ENCODE measurements at regions not wholly inside any gene's neighbourhood (a gene's known extent, or its start where the extent isn't known, plus 50 kb on each side); places are given as distances from the start of the nearest gene placed in this dataset.

- Histone ChIP-seq H3K36me3 (replicated peaks in 1 of 2; ENCODE audit: control insufficient read depth in 1 of 2, insufficient read depth in 2 of 2, low read length in 1 of 2) (no peaks in the 10 kb centered on the region), H3K27ac (ENCODE audit: low read depth in 2 of 2, low read length in 1 of 2) (no peak overlapping the region), H3K4me2 (no peak overlapping the region), H3K27me3 (ENCODE audit: insufficient read depth) (no peaks in the 10 kb centered on the region), H3K9me3 (no peaks in the 10 kb centered on the region), H3K9me2 (peaks cover 3% of the 10 kb centered on the region; the same call in 1 of the 2 replicates), H4K20me1 (ENCODE audit: insufficient read depth) (no peaks in the 10 kb centered on the region), H3K4me3 (ENCODE audit: low read depth in 2 of 2, low read length in 1 of 2) (no peak overlapping the region), H2AFZ (ENCODE audit: low read depth) (peak overlapping the region; percentile 33; the same call in 1 of the 2 replicates), H3K79me2 (ENCODE audit: insufficient read depth) (no peaks in the 10 kb centered on the region), H3K9ac (no peak overlapping the region), H3F3A (replicated peaks; ENCODE audit: insufficient read depth) (no peaks in the 10 kb centered on the region), H3K4me1 (ENCODE audit: control insufficient read depth in 1 of 2, insufficient read depth in 2 of 2, low read depth in 1 of 2, low read length in 1 of 2) (no peaks in the 10 kb centered on the region)
- DNase-seq = no peak
- TF ChIP-seq, protein P1, sequence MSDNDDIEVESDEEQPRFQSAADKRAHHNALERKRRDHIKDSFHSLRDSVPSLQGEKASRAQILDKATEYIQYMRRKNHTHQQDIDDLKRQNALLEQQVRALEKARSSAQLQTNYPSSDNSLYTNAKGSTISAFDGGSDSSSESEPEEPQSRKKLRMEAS (IDR thresholded peaks at IDR 0.05; ENCODE audit: low read depth) = no peak
- TF ChIP-seq TEAD4 (IDR thresholded peaks at IDR 0.05; ENCODE audit: borderline replicate concordance, insufficient read depth) (no peak), RCOR1 (IDR thresholded peaks at IDR 0.05; ENCODE audit: low read length) (no peak), FOSL2 (IDR thresholded peaks at IDR 0.05; ENCODE audit: borderline replicate concordance, low read depth) (no peak), SIN3A (IDR thresholded peaks at IDR 0.05; ENCODE audit: borderline replicate concordance, low read depth, low read length) (no peak), NRF1 (IDR thresholded peaks at IDR 0.05; ENCODE audit: low read depth, low read length) (no peak), TCF12 (IDR thresholded peaks at IDR 0.05) (no peak), ELF1 (IDR thresholded peaks at IDR 0.05) (no peak)
- CTCF ChIA-PET = no interaction called here
- POLR2A ChIA-PET = no interaction called here
- WGBS (ENCODE audit: low lambda C conversion rate) = 26% methylated on average over 5 of the region's 5 CpGs
Observed at GRCh38 chrX:27884654-27885053, 76.9 kb downstream of the MAGEB10 start.

DNA sequence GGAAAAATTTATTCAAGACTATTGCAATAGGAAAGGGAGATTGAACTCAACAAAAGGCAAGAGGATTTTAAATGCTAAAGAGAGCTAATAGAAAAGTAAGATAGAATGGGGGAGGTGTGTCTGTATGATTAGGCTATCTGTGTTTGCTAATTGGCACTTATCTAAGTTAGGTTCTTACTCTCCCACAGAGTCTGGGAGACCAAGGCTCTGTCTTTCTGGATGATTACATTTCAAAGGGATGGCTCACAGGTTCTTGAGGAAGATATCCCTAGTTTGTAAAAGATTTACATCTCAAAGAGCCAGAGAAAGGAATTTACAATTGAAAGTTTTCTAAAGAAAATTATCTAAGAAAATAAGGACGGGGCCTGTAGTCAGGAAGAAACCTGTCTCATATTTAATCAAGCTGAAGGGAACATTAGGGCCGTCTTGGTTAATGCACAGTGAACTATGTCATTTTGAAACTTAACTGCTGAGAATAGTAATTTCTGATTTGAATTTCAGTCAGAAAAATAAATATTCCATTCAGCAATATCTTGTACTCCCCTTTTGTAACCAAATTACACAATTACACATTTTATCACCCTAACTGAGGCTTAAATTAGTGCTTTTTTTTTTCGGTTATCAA is 75.8 kb downstream of the MAGEB10 start:
- Histone ChIP-seq H3K9me3 (no peaks in the 10 kb centered on the region), H3F3A (replicated peaks; ENCODE audit: insufficient read depth) (no peaks in the 10 kb centered on the region), H4K20me1 (ENCODE audit: insufficient read depth) (no peaks in the 10 kb centered on the region), H3K36me3 (replicated peaks in 1 of 2; ENCODE audit: control insufficient read depth in 1 of 2, insufficient read depth in 2 of 2, low read length in 1 of 2) (no peaks in the 10 kb centered on the region), H3K79me2 (ENCODE audit: insufficient read depth) (no peaks in the 10 kb centered on the region), H2AFZ (ENCODE audit: low read depth) (no peak overlapping the region; the same call in 1 of the 2 replicates), H3K4me3 (ENCODE audit: low read depth in 2 of 2, low read length in 1 of 2) (no peak overlapping the region), H3K4me1 (ENCODE audit: control insufficient read depth in 1 of 2, insufficient read depth in 2 of 2, low read depth in 1 of 2, low read length in 1 of 2) (no peaks in the 10 kb centered on the region), H3K4me2 (no peak overlapping the region), H3K27ac (ENCODE audit: low read depth in 2 of 2, low read length in 1 of 2) (no peak overlapping the region), H3K9ac (no peak overlapping the region), H3K27me3 (ENCODE audit: insufficient read depth) (no peaks in the 10 kb centered on the region), H3K9me2 (peaks cover 3% of the 10 kb centered on the region; the same call in 1 of the 2 replicates)
- no peak for DNase-seq
- no peak for TF ChIP-seq REST (IDR thresholded peaks at IDR 0.05; ENCODE audit: low read depth, low read length)
- no peak for TF ChIP-seq FOSL2 (IDR thresholded peaks at IDR 0.05; ENCODE audit: borderline replicate concordance, low read depth)
- no peak for TF ChIP-seq FOXJ3 (CRISPR knock-in tag; IDR thresholded peaks at IDR 0.05)
- no peak for TF ChIP-seq RFX5 (IDR thresholded peaks at IDR 0.05; ENCODE audit: low read length)
- TF ChIP-seq RAD21 (IDR thresholded peaks at IDR 0.05; ENCODE audit: low read length) = no peak
- no peak for TF ChIP-seq NRF1 (IDR thresholded peaks at IDR 0.05; ENCODE audit: low read depth, low read length)
- ChIA-PET CTCF (no interaction called here), POLR2A (no interaction called here)
- 26% methylated on average over 3 of the region's 3 CpGs for WGBS (ENCODE audit: low lambda C conversion rate)
